SU-DHL-6 (cell line): ENCODE measurements at regions not wholly inside any gene's neighbourhood (a gene's known extent, or its start where the extent isn't known, plus 50 kb on each side); places are given as distances from the start of the nearest gene placed in this dataset.

Source experiments
- H2AFZ ChIP-seq: fragments of 200-600 bp; sonication (generic); 2 replicates; pipeline ENCODE4 v1.6.1; 2014; ENCODE audit warnings: low read depth, mild to moderate bottlenecking, moderate library complexity, mixed read lengths, antibody characterized with exemption, low read length; ENCODE audit not compliant: severe bottlenecking
- H3F3A ChIP-seq: fragments of 200-600 bp; shearing (Covaris generic); 2 replicates; pipeline ENCODE4 v1.6.0; 2016; ENCODE audit warnings: antibody characterized with exemption, mild to moderate bottlenecking; ENCODE audit not compliant: insufficient read depth
- H3K27ac ChIP-seq: fragments of 200-600 bp; sonication (generic); 2 replicates; pipeline ENCODE4 v1.5.1; 2016; ENCODE audit warnings: low read depth, mild to moderate bottlenecking, low read length, moderate library complexity, mixed read lengths
- H3K27me3 ChIP-seq: fragments of 200-600 bp; sonication (generic), shearing (Covaris generic); 2 replicates; pipeline ENCODE4 v1.6.0; 2014; ENCODE audit warnings: mild to moderate bottlenecking, low read length
- H3K36me3 ChIP-seq: fragments of 200-600 bp; sonication (generic); 2 replicates; pipeline ENCODE4 v1.6.1; 2014; ENCODE audit warnings: mild to moderate bottlenecking, low read length, mixed read lengths
- H3K4me2 ChIP-seq: fragments of 300-600, 200-600 bp; shearing (Covaris generic), sonication (generic); 2 replicates; pipeline ENCODE4 v1.6.0; 2014; ENCODE audit warnings: low read length, low read depth, mild to moderate bottlenecking; ENCODE audit not compliant: poor library complexity, severe bottlenecking
- H3K4me3 ChIP-seq: fragments of 200-600 bp; sonication (generic); 2 replicates; pipeline ENCODE4 v1.5.1; 2014; ENCODE audit warnings: antibody characterized with exemption, low read length, mild to moderate bottlenecking, mixed read lengths; ENCODE audit not compliant: insufficient read depth, poor library complexity, severe bottlenecking
- H3K79me2 ChIP-seq: fragments of 200-600 bp; sonication (generic); 2 replicates; pipeline ENCODE4 v1.6.1; 2014; ENCODE audit warnings: mild to moderate bottlenecking, low read length, moderate library complexity; ENCODE audit not compliant: insufficient read depth
- H3K9ac ChIP-seq: fragments of 200-600 bp; sonication (generic); 2 replicates; pipeline ENCODE4 v1.7.0; 2014; ENCODE audit warnings: mild to moderate bottlenecking, low read length
- H3K9me2 ChIP-seq: fragments of 200-600 bp; sonication (generic); replicated peaks from 2 replicates; pipeline ENCODE4 v1.6.1; 2014; ENCODE audit warnings: low read length; ENCODE audit not compliant: insufficient read depth
- H3K9me3 ChIP-seq: fragments of 200-600 bp; sonication (generic); 2 replicates; pipeline ENCODE4 v1.6.1; 2014; ENCODE audit warnings: low read length, mixed read lengths; ENCODE audit not compliant: insufficient read depth
- H4K20me1 ChIP-seq: fragments of 200-600 bp; sonication (generic); 2 replicates; pipeline ENCODE4 v1.6.1; 2014; ENCODE audit warnings: low read depth, mild to moderate bottlenecking, antibody characterized with exemption, low read length, moderate library complexity, mixed read lengths
- CTCF ChIP-seq: fragments of 200-600 bp; sonication (generic); IDR thresholded peaks from one replicate; pipeline ENCODE4 v1.5.1; 2017; ENCODE audit warnings: antibody characterized with exemption, mild to moderate bottlenecking, low read length, moderate library complexity; ENCODE audit not compliant: insufficient read depth, poor library complexity, severe bottlenecking
- EZH2phosphoT487 ChIP-seq: fragments of 200-600 bp; sonication (generic), shearing (Covaris generic); conservative IDR thresholded peaks from 2 replicates; pipeline ENCODE4 v1.6.1; 2018; ENCODE audit warnings: mild to moderate bottlenecking, antibody characterized with exemption, low read length, moderate library complexity, mixed read lengths

- no peak overlapping the region for H3K27ac ChIP-seq
- no peaks in the 10 kb centered on the region for H3F3A ChIP-seq
- H3K79me2 ChIP-seq = no peaks in the 10 kb centered on the region
- H3K27me3 ChIP-seq = no peaks in the 10 kb centered on the region
- H4K20me1 ChIP-seq = no peaks in the 10 kb centered on the region
- H3K4me3 ChIP-seq = no peak overlapping the region
- H3K4me2 ChIP-seq = no peak overlapping the region
- no peaks in the 10 kb centered on the region for H3K9me2 ChIP-seq
- no peak overlapping the region for H3K9ac ChIP-seq
- H3K9me3 ChIP-seq = no peaks in the 10 kb centered on the region
- TF ChIP-seq CTCF (no peak), EZH2phosphoT487 (no peak)
- no peak overlapping the region for H2AFZ ChIP-seq
- H3K36me3 ChIP-seq = no peaks in the 10 kb centered on the region
Measured at GRCh38 chr2:234626566-234627130, 129.8 kb upstream of the ARL4C start.

- Histone ChIP-seq H3K4me3 (no peak overlapping the region), H3K9ac (no peak overlapping the region), H3K4me2 (no peak overlapping the region), H3K36me3 (no peaks in the 10 kb centered on the region), H2AFZ (no peak overlapping the region), H3K9me2 (no peaks in the 10 kb centered on the region), H3K79me2 (no peaks in the 10 kb centered on the region), H3K27me3 (no peaks in the 10 kb centered on the region), H4K20me1 (no peaks in the 10 kb centered on the region), H3F3A (no peaks in the 10 kb centered on the region), H3K9me3 (no peaks in the 10 kb centered on the region), H3K27ac (no peak overlapping the region)
- TF ChIP-seq CTCF (no peak), EZH2phosphoT487 (no peak)
Measured at GRCh38 chr2:234625626-234626250, 128.9 kb upstream of the ARL4C start.

- no peak overlapping the region for H3K4me2 ChIP-seq
- no peak for TF ChIP-seq EZH2phosphoT487
- TF ChIP-seq CTCF = no peak
- no peaks in the 10 kb centered on the region for H3K9me2 ChIP-seq
- no peaks in the 10 kb centered on the region for H4K20me1 ChIP-seq
- no peaks in the 10 kb centered on the region for H3K36me3 ChIP-seq
- H2AFZ ChIP-seq = no peak overlapping the region
- no peaks in the 10 kb centered on the region for H3K79me2 ChIP-seq
- no peaks in the 10 kb centered on the region for H3K9me3 ChIP-seq
- H3K27ac ChIP-seq = no peak overlapping the region
- H3F3A ChIP-seq = no peaks in the 10 kb centered on the region
- H3K9ac ChIP-seq = no peak overlapping the region
- no peaks in the 10 kb centered on the region for H3K27me3 ChIP-seq
- H3K4me3 ChIP-seq = no peak overlapping the region
Measured at GRCh38 chr2:234623521-234623991, 126.7 kb upstream of the ARL4C start.
